Spleen (tissue), 11 donors: ENCODE measurements at regions not wholly inside any gene's neighbourhood (a gene's known extent, or its start where the extent isn't known, plus 50 kb on each side); places are given as distances from the start of the nearest gene placed in this dataset.

Source experiments
- DNase-seq: peaks from one replicate; pipeline ENCODE4 v3.0.0-alpha.2; 2020
- H3K27ac ChIP-seq, 8 donors: fragments of 200-600 bp; sonication (generic) in 7 of 8; 1 replicate in 4 of 8; 2 replicates in 4 of 8; pipeline versions ENCODE4 v1.5.0 to v1.8.0; 2016 to 2021; ENCODE audit warnings: inconsistent platforms in 4 of 8, mild to moderate bottlenecking in 4 of 8, moderate library complexity in 1 of 8
- H3K27me3 ChIP-seq, 7 donors: fragments of 200-600 bp; sonication (generic) in 6 of 7; replicated peaks in 1 of 7; 1 replicate in 4 of 7; 2 replicates in 3 of 7; pipeline versions ENCODE4 v1.5.0 to v1.8.0; 2016 to 2021; ENCODE audit warnings: inconsistent platforms in 3 of 7, mild to moderate bottlenecking in 1 of 7
- H3K36me3 ChIP-seq, 6 donors: fragments of 200-600 bp; sonication (generic) in 5 of 6; 1 replicate in 4 of 6; 2 replicates in 2 of 6; pipeline versions ENCODE4 v1.5.0 to v1.8.0; 2016 to 2021; ENCODE audit warnings: inconsistent platforms in 2 of 6
- H3K4me1 ChIP-seq, 6 donors: fragments of 200-600 bp; sonication (generic) in 5 of 6; 1 replicate in 3 of 6; 2 replicates in 3 of 6; pipeline versions ENCODE4 v1.5.0 to v1.8.0; 2016 to 2021; ENCODE audit warnings: inconsistent platforms in 3 of 6
- H3K4me3 ChIP-seq, 8 donors: fragments of 200-600 bp; sonication (generic) in 7 of 8; 1 replicate in 4 of 8; 2 replicates in 4 of 8; pipeline versions ENCODE4 v1.5.0 to v1.8.0; 2016 to 2021; ENCODE audit warnings: inconsistent platforms in 4 of 8, mild to moderate bottlenecking in 4 of 8, moderate library complexity in 2 of 8
- H3K9me3 ChIP-seq, 8 donors: fragments of 200-600 bp; sonication (generic) in 7 of 8; 1 replicate in 4 of 8; 2 replicates in 4 of 8; pipeline versions ENCODE4 v1.5.0 to v1.8.0; 2016 to 2021; ENCODE audit warnings: inconsistent platforms in 4 of 8
- POLR2A ChIP-seq, 3 donors: fragments of 450-650 bp; IDR thresholded peaks; one replicate each; pipeline ENCODE4 v1.5.1; 2017; ENCODE audit warnings: antibody characterized with exemption in 3 of 3, mild to moderate bottlenecking in 1 of 3
- POLR2AphosphoS5 ChIP-seq, 3 donors: sonication (generic); formaldehyde crosslinking; IDR thresholded peaks; one replicate each; pipeline ENCODE4 v1.5.1; 2017; ENCODE audit warnings: antibody characterized with exemption in 3 of 3
- WGBS, 5 donors: extraction: QIAGEN DNeasy Blood & Tissue Kit in 3 of 5; methylation state at CpG; one replicate each; pipeline versions ENCODE4 v1.1.5 to v1.1.7; 2013 to 2018; 5-methylcytosine and 5-hydroxymethylcytosine counted together
- intact Hi-C: fragments of 100-400 bp; cut with DNase I; formaldehyde crosslinking; loops from one replicate; pipeline ENCODE4 v1.15.0; 2023; ENCODE audit warnings: low total_unique reads
- TF ChIP-seq, protein P1 (sequence below), 11 experiments: fragments of 200-600 bp in 7 of 11; fragments of 450-650 bp in 4 of 11; sonication (generic) in 4 of 11; IDR thresholded peaks in 8 of 11; conservative IDR thresholded peaks in 3 of 11; 1 replicate in 7 of 11; 2 replicates in 4 of 11; pipeline versions ENCODE4 v1.4.0 to v1.8.0; 2016 to 2021; ENCODE audit warnings: antibody characterized with exemption in 11 of 11, inconsistent platforms in 4 of 11, mild to moderate bottlenecking in 1 of 11
- donor health status: healthy with polysubstance abuse.
- donor health status: DM: no; HTN: no; CAD: no; lungs with moderate emphysema.
- donor health status: DM: no; HTN: no; CAD: no.
- donor health status: Bipolar disorder and iron deficiency.
- donor health status: healthy.
- donor health status: DM: no; HTN: no; CAD: no.
- donor health status: DM: yes; HTN: yes; CAD: no.

DNA sequence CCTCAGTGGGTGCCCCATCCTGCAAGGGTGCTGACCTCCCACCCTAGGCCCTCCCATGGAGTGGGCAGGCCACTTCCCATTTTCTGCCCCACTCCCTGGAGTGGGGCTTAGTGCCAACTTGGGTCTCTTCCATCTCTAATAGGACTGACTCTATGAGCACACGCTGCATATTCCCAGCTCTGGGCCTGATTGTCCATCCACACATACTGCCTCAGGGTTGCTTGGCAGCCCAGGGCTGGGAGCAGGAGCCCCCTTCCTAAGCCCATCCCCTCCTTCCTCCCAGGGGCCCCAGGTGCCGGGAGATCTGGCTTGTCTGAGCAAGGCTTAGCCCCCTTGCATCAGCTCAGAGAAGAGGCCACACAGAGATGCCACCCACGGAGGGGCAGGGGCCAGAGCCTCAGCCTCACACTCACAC, 55.1 kb downstream of the PJA1 start:
- WGBS, 5 donors, result 29 to 71% (median 55%) methylated on average over 1 to 3 of the region's 3 CpGs
- TF ChIP-seq POLR2AphosphoS5 (IDR thresholded peaks at IDR 0.05) (no peak), POLR2A (IDR thresholded peaks at IDR 0.05) (no peak)
- TF ChIP-seq, protein P1, sequence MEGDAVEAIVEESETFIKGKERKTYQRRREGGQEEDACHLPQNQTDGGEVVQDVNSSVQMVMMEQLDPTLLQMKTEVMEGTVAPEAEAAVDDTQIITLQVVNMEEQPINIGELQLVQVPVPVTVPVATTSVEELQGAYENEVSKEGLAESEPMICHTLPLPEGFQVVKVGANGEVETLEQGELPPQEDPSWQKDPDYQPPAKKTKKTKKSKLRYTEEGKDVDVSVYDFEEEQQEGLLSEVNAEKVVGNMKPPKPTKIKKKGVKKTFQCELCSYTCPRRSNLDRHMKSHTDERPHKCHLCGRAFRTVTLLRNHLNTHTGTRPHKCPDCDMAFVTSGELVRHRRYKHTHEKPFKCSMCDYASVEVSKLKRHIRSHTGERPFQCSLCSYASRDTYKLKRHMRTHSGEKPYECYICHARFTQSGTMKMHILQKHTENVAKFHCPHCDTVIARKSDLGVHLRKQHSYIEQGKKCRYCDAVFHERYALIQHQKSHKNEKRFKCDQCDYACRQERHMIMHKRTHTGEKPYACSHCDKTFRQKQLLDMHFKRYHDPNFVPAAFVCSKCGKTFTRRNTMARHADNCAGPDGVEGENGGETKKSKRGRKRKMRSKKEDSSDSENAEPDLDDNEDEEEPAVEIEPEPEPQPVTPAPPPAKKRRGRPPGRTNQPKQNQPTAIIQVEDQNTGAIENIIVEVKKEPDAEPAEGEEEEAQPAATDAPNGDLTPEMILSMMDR (IDR thresholded peaks at IDR 0.05 in 8 of 11, conservative IDR thresholded peaks at IDR 0.05 in 3 of 11), result no peak
- intact Hi-C loops, result no loop called here
- Histone ChIP-seq H3K9me3 (no peaks in the 10 kb centered on the region), H3K4me1 (no peaks in the 10 kb centered on the region), H3K27ac (no peak overlapping the region), H3K4me3 (no peak overlapping the region), H3K27me3 (peaks cover 0 to 7% (median 3%) of the 10 kb centered on the region in 7 donors), H3K36me3 (no peaks in the 10 kb centered on the region)
- no peak for DNase-seq

DNA sequence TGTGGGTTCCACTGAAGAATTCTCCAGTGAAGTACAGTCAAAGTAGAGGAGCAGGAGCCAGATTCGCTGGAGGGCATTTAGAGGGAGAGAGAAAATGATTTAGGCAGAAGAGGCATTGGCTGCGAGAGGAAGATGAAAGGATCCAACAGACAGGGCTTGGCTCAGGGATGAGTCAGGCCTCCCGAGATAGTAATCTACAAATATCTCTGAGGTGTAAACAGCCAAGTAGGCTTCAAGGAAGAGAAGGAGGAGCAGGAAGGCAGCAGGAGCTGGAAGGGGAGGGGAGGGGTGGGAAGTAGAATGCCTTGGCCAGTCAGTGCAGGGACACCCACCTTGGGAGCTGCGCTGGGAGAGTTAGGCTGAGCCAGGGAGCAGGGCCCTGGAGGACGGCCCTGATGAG, 55.5 kb downstream of the PJA1 start:
- WGBS, 5 donors, result 60 to 76% (median 68%) methylated on average over 4 to 5 of the region's 5 CpGs
- intact Hi-C loops, result no loop called here
- Histone ChIP-seq H3K4me1 (no peaks in the 10 kb centered on the region), H3K27me3 (peaks cover 0 to 10% (median 3%) of the 10 kb centered on the region in 7 donors), H3K4me3 (no peak overlapping the region), H3K9me3 (no peaks in the 10 kb centered on the region), H3K27ac (no peak overlapping the region), H3K36me3 (no peaks in the 10 kb centered on the region)
- TF ChIP-seq, protein P1 (IDR thresholded peaks at IDR 0.05 in 8 of 11, conservative IDR thresholded peaks at IDR 0.05 in 3 of 11), result no peak
- DNase-seq, result no peak

DNA sequence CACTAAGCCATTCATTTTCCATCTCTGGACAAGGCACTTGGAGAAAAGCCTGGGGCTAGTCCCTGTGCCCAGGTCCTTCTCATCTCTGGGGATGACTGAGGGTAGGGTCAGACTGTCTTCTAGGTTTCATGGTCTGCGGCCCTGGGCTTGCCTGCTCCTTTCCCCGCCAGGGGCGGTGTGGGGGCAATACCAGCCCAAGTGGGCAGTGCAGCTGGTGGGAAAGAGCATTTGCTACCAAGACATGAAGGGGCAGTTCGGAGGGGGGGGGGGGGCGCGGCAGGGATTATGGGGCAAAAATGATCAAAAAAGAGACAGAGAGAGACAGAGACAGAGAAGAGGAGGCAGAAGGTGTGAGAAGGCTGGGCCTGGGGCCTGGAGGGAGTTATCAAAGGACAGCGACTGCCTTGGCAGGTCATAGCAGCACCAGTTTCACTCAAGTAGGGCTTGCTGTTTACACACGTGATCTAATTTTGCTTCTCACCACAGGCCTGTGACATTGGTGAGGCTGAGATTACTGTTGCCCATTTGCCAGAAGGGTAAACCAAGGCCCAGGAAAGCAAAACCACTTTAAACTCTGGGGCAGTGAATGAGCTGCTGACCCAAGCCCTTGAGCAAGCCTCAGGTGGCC, 56.1 kb downstream of the PJA1 start:
- Histone ChIP-seq H3K36me3 (no peaks in the 10 kb centered on the region), H3K4me1 (no peaks in the 10 kb centered on the region), H3K9me3 (no peaks in the 10 kb centered on the region), H3K27ac (no peak overlapping the region), H3K4me3 (no peak overlapping the region), H3K27me3 (peaks cover 0 to 14% (median 3%) of the 10 kb centered on the region in 7 donors)
- DNase-seq, result no peak
- WGBS, 5 donors, result 82 to 97% (median 91%) methylated on average over 4 to 8 of the region's 8 CpGs
- intact Hi-C loops, result no loop called here
- no peak for TF ChIP-seq POLR2AphosphoS5 (IDR thresholded peaks at IDR 0.05)
- TF ChIP-seq, protein P1 (IDR thresholded peaks at IDR 0.05 in 8 of 11, conservative IDR thresholded peaks at IDR 0.05 in 3 of 11), result no peak
- TF ChIP-seq POLR2A (IDR thresholded peaks at IDR 0.05), result no peak

DNA sequence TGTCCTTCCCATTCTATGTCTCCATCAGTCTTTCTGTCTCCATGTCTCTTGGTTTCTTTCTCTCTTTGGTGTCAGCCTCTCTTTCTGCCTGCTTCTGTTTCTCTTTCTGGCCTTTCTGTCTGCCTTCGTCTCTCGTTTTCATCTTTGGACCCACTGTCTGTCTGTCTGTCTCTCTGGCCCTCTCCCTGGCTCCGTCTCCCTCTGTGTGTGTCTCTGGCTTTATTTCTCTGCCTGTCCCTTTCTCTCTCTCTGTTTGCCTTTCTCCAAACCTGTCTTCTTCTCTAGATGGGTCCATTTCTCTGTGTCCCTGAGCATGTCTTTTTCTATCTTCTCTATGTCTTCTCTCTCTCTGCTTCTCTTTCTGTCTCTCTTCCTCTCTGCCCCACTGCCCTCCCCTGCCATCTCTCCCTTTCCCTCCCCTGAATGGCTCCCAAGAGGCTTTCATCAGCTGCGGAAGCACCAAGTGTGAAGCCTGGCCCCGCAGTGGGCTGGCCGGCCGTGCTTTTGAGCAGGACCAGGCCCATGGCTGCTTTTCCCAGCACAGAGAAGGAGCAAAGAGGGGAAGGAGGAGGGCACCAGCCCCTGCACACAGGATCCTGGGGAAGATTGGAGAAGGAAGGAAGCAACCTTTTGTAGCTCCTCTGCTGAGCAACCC, 57.4 kb downstream of the PJA1 start:
- Histone ChIP-seq H3K4me1 (no peaks in the 10 kb centered on the region), H3K36me3 (no peaks in the 10 kb centered on the region), H3K9me3 (no peaks in the 10 kb centered on the region), H3K4me3 (no peak overlapping the region), H3K27me3 (peaks cover 0 to 14% (median 3%) of the 10 kb centered on the region in 7 donors), H3K27ac (no peak overlapping the region)
- 65 to 76% (median 69%) methylated on average over 7 of the region's 7 CpGs for WGBS, 5 donors
- TF ChIP-seq POLR2A (IDR thresholded peaks at IDR 0.05) (no peak), POLR2AphosphoS5 (IDR thresholded peaks at IDR 0.05) (no peak)
- TF ChIP-seq, protein P1 (IDR thresholded peaks at IDR 0.05 in 8 of 11, conservative IDR thresholded peaks at IDR 0.05 in 3 of 11), result no peak
- DNase-seq, result no peak
- intact Hi-C loops, result no loop called here
